ENCODE measurements at regions not wholly inside any gene's neighbourhood (a gene's known extent, or its start where the extent isn't known, plus 50 kb on each side); places are given as distances from the start of the nearest gene placed in this dataset.
"Not testable (repeated sequence)": the region's sequence is repeated elsewhere in the genome, so short reads cannot be mapped to it uniquely, and the experiment has no call there.

DNA sequence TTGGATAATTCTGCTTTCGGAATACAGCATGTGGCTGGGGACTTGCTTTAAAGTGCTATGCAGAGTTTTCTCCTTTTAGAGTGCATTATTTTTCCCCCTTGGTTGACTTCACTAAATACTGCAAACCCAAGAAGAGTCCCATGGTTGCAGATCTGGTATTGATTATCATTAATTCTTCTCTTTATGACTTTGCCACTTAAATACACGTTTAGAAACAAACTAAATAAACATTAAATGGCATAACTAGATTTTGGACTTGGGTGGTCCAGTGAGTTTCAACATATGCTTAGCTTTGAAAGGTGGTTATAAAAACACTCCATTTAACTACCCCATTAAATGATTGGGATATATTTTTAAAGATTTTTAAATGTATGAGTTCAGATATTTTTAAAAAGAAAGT, 279.2 kb downstream of the SOX4 start:
- TF ChIP-seq, protein P1, sequence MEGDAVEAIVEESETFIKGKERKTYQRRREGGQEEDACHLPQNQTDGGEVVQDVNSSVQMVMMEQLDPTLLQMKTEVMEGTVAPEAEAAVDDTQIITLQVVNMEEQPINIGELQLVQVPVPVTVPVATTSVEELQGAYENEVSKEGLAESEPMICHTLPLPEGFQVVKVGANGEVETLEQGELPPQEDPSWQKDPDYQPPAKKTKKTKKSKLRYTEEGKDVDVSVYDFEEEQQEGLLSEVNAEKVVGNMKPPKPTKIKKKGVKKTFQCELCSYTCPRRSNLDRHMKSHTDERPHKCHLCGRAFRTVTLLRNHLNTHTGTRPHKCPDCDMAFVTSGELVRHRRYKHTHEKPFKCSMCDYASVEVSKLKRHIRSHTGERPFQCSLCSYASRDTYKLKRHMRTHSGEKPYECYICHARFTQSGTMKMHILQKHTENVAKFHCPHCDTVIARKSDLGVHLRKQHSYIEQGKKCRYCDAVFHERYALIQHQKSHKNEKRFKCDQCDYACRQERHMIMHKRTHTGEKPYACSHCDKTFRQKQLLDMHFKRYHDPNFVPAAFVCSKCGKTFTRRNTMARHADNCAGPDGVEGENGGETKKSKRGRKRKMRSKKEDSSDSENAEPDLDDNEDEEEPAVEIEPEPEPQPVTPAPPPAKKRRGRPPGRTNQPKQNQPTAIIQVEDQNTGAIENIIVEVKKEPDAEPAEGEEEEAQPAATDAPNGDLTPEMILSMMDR (IDR thresholded peaks at IDR 0.05; ENCODE audit: insufficient read depth, low read length, severe bottlenecking), result no peak
- Histone ChIP-seq H3K4me3 (ENCODE audit: low read depth, low read length) (no peak overlapping the region), H3K36me3 (ENCODE audit: control insufficient read depth, insufficient read depth, low read length) (no peaks in the 10 kb centered on the region), H3K27me3 (ENCODE audit: control insufficient read depth, insufficient read depth, low read length) (no peaks in the 10 kb centered on the region)
- DNase-seq (ENCODE audit: low read depth) (no peak), FAIRE-seq (no peak)

DNA sequence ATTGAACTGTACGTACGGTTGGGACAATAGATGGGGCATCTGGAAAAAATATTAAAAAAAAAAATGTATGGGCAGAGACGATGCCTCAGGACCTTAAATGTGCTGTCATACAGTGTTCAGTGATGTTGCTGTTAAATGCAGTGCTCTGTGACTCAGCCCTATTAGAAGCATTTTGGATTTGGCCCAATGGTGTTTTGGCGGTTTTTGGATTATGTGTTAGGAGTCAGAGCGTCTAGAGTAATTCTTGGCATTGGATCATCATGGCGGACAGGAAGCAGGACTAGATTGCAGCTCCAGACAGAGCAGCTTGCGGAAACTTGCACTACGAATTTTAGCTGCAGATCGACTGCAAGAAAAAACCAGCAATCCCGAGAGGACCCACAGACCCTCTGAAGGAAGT, 280.0 kb downstream of the SOX4 start:
- H3K27me3 ChIP-seq (ENCODE audit: control insufficient read depth, insufficient read depth, low read length), result no peaks in the 10 kb centered on the region
- no peak overlapping the region for H3K4me3 ChIP-seq (ENCODE audit: low read depth, low read length)
- TF ChIP-seq, protein P1 (IDR thresholded peaks at IDR 0.05; ENCODE audit: insufficient read depth, low read length, severe bottlenecking), result no peak
- no peak for FAIRE-seq
- DNase-seq (ENCODE audit: low read depth), result peak; percentile 33
- no peaks in the 10 kb centered on the region for H3K36me3 ChIP-seq (ENCODE audit: control insufficient read depth, insufficient read depth, low read length)

DNA sequence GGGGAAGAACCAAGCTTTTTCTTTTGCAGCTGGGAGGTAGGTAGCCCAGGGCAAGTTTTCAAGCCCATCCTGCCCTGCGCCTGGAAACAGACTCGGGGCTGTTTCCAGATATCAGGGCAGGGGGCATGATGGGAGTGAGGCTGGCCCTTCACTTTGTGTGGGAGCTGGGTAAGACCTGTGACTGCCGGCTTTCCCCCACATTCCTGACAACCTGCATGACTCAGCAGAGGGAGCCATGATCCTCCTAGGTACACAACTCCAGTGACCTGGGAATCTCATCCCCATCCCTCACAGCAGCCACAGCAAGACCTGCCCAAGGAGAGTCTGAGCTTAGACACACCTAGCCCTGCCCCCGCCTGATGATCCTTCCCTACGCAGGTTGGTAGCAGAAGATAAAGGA, 280.8 kb downstream of the SOX4 start:
- Histone ChIP-seq H3K36me3 (ENCODE audit: control insufficient read depth, insufficient read depth, low read length) (no peaks in the 10 kb centered on the region), H3K27me3 (ENCODE audit: control insufficient read depth, insufficient read depth, low read length) (no peaks in the 10 kb centered on the region), H3K4me3 (ENCODE audit: low read depth, low read length) (no peak overlapping the region)
- DNase-seq (ENCODE audit: low read depth) (peak; percentile 23), FAIRE-seq (no peak)
- TF ChIP-seq, protein P1 (IDR thresholded peaks at IDR 0.05; ENCODE audit: insufficient read depth, low read length, severe bottlenecking), result no peak

DNA sequence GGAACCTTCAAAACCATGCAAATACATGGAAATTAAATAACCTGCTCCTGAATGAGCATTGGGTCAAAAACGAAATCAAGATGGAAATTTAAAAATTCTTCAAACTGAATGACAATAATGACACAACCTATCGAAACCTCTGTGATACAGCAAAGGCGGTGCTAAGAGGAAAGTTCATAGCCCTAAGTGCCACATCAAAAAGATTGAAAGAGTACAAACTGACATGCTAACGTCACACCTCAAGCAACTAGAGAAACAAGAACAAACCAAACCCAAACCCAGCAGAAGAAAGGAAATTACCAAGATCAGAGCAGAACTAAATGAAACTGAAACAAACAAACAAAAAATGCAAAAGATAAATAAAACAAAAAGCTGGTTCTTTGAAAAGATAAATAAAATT, 283.5 kb downstream of the SOX4 start:
- not testable (repeated sequence) for H3K27me3 ChIP-seq (ENCODE audit: control insufficient read depth, insufficient read depth, low read length); H3K36me3 ChIP-seq (ENCODE audit: control insufficient read depth, insufficient read depth, low read length); DNase-seq (ENCODE audit: low read depth); FAIRE-seq; H3K4me3 ChIP-seq (ENCODE audit: low read depth, low read length)

DNA sequence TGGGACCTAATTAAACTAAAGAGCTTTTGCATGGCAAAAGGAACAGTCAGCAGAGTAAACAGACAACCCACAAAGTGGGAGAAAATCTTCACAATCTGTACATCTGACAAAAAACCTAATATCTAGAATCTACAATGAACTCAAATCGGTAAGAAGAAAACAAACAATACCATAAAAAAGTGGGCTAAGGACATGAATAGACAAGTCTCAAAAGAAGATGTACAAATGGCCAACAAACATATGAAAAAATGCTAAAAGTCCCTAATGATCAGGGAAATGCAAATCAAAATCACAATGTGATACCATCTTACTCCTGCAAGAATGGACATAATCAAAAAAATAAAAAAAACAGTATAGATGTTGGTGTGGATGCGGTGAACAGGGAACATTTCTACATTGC, 286.7 kb downstream of the SOX4 start:
- not testable (repeated sequence) for DNase-seq (ENCODE audit: low read depth); H3K4me3 ChIP-seq (ENCODE audit: low read depth, low read length); H3K27me3 ChIP-seq (ENCODE audit: control insufficient read depth, insufficient read depth, low read length); H3K36me3 ChIP-seq (ENCODE audit: control insufficient read depth, insufficient read depth, low read length); FAIRE-seq

DNA sequence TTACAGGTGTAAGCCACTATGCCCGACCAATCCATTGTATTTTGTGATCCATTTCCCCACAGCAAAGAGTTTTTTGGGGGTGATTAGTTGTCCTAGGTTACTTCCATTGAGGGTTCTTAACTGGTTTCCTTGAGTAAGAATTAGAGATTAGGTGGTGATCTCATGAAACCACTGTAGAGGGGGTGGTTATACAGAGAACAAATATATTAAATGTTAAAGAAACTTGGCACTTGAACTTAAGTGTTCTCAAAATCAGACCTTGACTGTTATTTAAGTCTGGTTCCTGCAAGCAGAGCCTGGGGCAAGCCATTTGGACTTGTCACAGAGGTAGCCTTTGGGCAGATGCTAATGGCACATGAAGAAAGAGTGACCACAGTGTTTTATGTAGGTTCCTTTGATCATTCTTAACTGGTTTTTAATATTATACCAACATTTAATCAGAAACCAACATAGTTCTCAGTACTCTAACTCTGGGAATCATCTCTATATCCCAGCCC, 288.5 kb downstream of the SOX4 start:
- Histone ChIP-seq H3K27me3 (ENCODE audit: control insufficient read depth, insufficient read depth, low read length) (no peaks in the 10 kb centered on the region), H3K36me3 (ENCODE audit: control insufficient read depth, insufficient read depth, low read length) (no peaks in the 10 kb centered on the region), H3K4me3 (ENCODE audit: low read depth, low read length) (no peak overlapping the region)
- no peak for DNase-seq (ENCODE audit: low read depth)
- TF ChIP-seq, protein P1 (IDR thresholded peaks at IDR 0.05; ENCODE audit: insufficient read depth, low read length, severe bottlenecking), result no peak
- FAIRE-seq, result no peak

DNA sequence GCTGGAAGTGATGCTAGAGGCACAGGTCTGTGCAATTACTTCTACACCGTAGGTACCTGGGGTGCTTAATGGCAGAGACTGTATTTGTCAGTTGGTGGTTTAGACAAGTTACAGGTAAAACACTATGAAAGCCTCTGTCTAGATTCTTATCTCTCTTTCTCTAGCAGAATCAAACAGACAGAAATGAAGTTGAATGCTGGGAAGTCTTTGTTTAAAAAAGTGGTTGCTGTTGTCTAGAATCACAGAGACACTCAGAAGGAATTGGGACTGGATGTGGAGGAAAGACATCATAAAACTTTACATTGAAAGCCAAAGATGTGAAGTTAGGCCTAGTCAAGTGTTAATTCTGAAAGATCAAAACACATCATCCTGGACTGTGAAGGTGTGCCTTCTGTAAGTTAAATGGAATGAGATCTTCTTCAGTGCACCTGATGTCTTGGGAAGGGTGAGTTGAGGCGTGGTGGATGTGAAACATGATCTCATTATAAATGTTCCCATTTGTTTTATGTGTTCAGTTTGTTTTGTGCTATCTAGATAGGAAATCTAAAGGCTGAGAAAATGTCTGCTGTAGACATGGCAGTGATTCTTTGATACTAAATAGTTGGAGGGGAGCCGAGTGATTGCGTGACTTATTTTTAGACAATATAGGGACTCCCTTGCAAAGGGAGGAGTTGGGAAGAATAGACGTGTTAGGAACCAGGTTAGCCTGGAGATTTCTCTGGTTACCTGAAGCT, 290.2 kb downstream of the SOX4 start:
- H3K36me3 ChIP-seq (ENCODE audit: control insufficient read depth, insufficient read depth, low read length), result no peaks in the 10 kb centered on the region
- no peak overlapping the region for H3K4me3 ChIP-seq (ENCODE audit: low read depth, low read length)
- DNase-seq (ENCODE audit: low read depth), result no peak
- no peaks in the 10 kb centered on the region for H3K27me3 ChIP-seq (ENCODE audit: control insufficient read depth, insufficient read depth, low read length)
- TF ChIP-seq, protein P1 (IDR thresholded peaks at IDR 0.05; ENCODE audit: insufficient read depth, low read length, severe bottlenecking), result no peak
- FAIRE-seq, result no peak

Measured in bronchial epithelial cell (primary cell).